Keratinocyte (primary cell): ENCODE measurements at regions not wholly inside any gene's neighbourhood (a gene's known extent, or its start where the extent isn't known, plus 50 kb on each side); places are given as distances from the start of the nearest gene placed in this dataset.
"Not testable (repeated sequence)": the region's sequence is repeated elsewhere in the genome, so short reads cannot be mapped to it uniquely, and the experiment has no call there.

Experiments
- DNase-seq: peaks from one replicate; pipeline ENCODE4 v3.0.0-alpha.2; 2011; ENCODE audit warnings: low read depth, missing footprints, low spot score
- FAIRE-seq: peaks from 2 replicates; lab custom pipeline; 2011; peaks lifted over from hg19 to GRCh38; lab: Jason Lieb, UNC
- H2AFZ ChIP-seq: 2 replicates; pipeline ENCODE4 v1.6.0; 2012; ENCODE audit warnings: low read length, control low read depth, inconsistent platforms; ENCODE audit not compliant: control insufficient read depth
- H3K27ac ChIP-seq: 2 replicates; pipeline ENCODE4 v1.5.1; 2011; ENCODE audit warnings: low read length; ENCODE audit not compliant: control insufficient read depth, insufficient read depth
- H3K27me3 ChIP-seq: 3 replicates; pipeline ENCODE4 v1.6.0; 2011; ENCODE audit warnings: low read length; ENCODE audit not compliant: control insufficient read depth, insufficient read depth; ENCODE audit errors: extremely low read depth
- H3K36me3 ChIP-seq, 2 experiments: 2 replicates in 1 of 2; 3 replicates in 1 of 2; pipeline ENCODE4 v1.5.1; 2011; ENCODE audit warnings: low read length in 2 of 2, mild to moderate bottlenecking in 1 of 2; ENCODE audit not compliant: control insufficient read depth in 2 of 2, insufficient read depth in 2 of 2; ENCODE audit errors: extremely low read depth in 1 of 2
- H3K4me1 ChIP-seq: 3 replicates; pipeline ENCODE4 v1.5.1; 2011; ENCODE audit warnings: low read length; ENCODE audit not compliant: control insufficient read depth, insufficient read depth; ENCODE audit errors: extremely low read depth
- H3K4me2 ChIP-seq: 3 replicates; pipeline ENCODE4 v1.6.0; 2011; ENCODE audit warnings: low read depth, low read length; ENCODE audit not compliant: control insufficient read depth, insufficient read depth; ENCODE audit errors: extremely low read depth
- H3K4me3 ChIP-seq, 3 experiments: fragments of 200-600 bp in 1 of 3; sonication (generic) in 1 of 3; 2 replicates in 2 of 3; 3 replicates in 1 of 3; pipeline ENCODE4 v1.5.1; 2011 to 2016; ENCODE audit warnings: low read length in 3 of 3, mild to moderate bottlenecking in 3 of 3, control low read depth in 2 of 3, inconsistent platforms in 1 of 3, low read depth in 1 of 3, mixed read lengths in 1 of 3, mixed run types in 1 of 3, moderate library complexity in 1 of 3; ENCODE audit not compliant: control insufficient read depth in 2 of 3, insufficient read depth in 2 of 3; ENCODE audit errors: extremely low read depth in 1 of 3
- H3K79me2 ChIP-seq: 2 replicates; pipeline ENCODE4 v1.6.0; 2012; ENCODE audit warnings: low read length; ENCODE audit not compliant: control insufficient read depth, insufficient read depth
- H3K9ac ChIP-seq: 3 replicates; pipeline ENCODE4 v1.6.0; 2011; ENCODE audit warnings: low read length; ENCODE audit not compliant: control insufficient read depth, insufficient read depth; ENCODE audit errors: extremely low read depth
- H3K9me1 ChIP-seq: 3 replicates; pipeline ENCODE4 v1.6.0; 2011; ENCODE audit warnings: low read length; ENCODE audit not compliant: control insufficient read depth, insufficient read depth; ENCODE audit errors: extremely low read depth
- H3K9me3 ChIP-seq: 2 replicates; pipeline ENCODE4 v1.5.1; 2012; ENCODE audit warnings: low read depth, low read length; ENCODE audit not compliant: control insufficient read depth
- H4K20me1 ChIP-seq: 3 replicates; pipeline ENCODE4 v1.6.0; 2011; ENCODE audit warnings: low read length; ENCODE audit not compliant: control insufficient read depth, insufficient read depth; ENCODE audit errors: extremely low read depth
- CTCF ChIP-seq, 3 experiments: IDR thresholded peaks in 1 of 3; conservative IDR thresholded peaks in 1 of 3; optimal IDR thresholded peaks in 1 of 3; 2 replicates in 2 of 3; 3 replicates in 1 of 3; pipeline versions ENCODE3 to v1.5.1; 2011; ENCODE audit warnings: low read length in 3 of 3, mild to moderate bottlenecking in 3 of 3, moderate library complexity in 2 of 3, control low read depth in 1 of 3, inconsistent platforms in 1 of 3; ENCODE audit not compliant: insufficient read depth in 2 of 3; ENCODE audit errors: extremely low read depth in 1 of 3
- EZH2 ChIP-seq: IDR thresholded peaks from one replicate; pipeline ENCODE4 v1.6.1; 2012; ENCODE audit warnings: inconsistent platforms, mild to moderate bottlenecking, low read length, moderate library complexity
- dilution Hi-C: fragments of 300-500 bp; cut with MboI; formaldehyde crosslinking; loops from one replicate; pipeline ENCODE4 v1.7.0; 2020; ENCODE audit warnings: low sequenced_read_pairs; ENCODE audit not compliant: extremely low pct_ligation_motif_present

- H3K79me2 ChIP-seq, H3K4me1 ChIP-seq, DNase-seq, dilution Hi-C loops, H3K27ac ChIP-seq, FAIRE-seq, H2AFZ ChIP-seq, H3K9me1 ChIP-seq, H3K27me3 ChIP-seq, H3K36me3 ChIP-seq, H3K9me3 ChIP-seq, H3K4me3 ChIP-seq, H3K4me2 ChIP-seq, H4K20me1 ChIP-seq, H3K9ac ChIP-seq: not testable (repeated sequence)
These were observed 85.8 kb upstream of the ADGRA3 start for GRCh38 chr4:22601638-22602037.

GRCh38 chr4:22607382-22607781, 85.4 kb upstream of the GBA3 start:
- H3K4me3 ChIP-seq: no peak overlapping the region
- H3K4me1 ChIP-seq: no peaks in the 10 kb centered on the region
- no peaks in the 10 kb centered on the region for H4K20me1 ChIP-seq
- dilution Hi-C loops: no loop called here
- H3K4me2 ChIP-seq: no peak overlapping the region
- no peaks in the 10 kb centered on the region for H3K36me3 ChIP-seq
- no peak overlapping the region for H3K9ac ChIP-seq
- DNase-seq (no peak), FAIRE-seq (peak; percentile 60)
- H3K27ac ChIP-seq: no peak overlapping the region
- no peaks in the 10 kb centered on the region for H3K79me2 ChIP-seq
- no peak for TF ChIP-seq EZH2
- peak; percentile 64 to 84 (median 79) for TF ChIP-seq CTCF (optimal IDR thresholded peaks at IDR 0.05 in 1 of 3, IDR thresholded peaks at IDR 0.05 in 1 of 3, conservative IDR thresholded peaks at IDR 0.05 in 1 of 3; ENCODE audit: extremely low read depth in 1 of 3, insufficient read depth in 2 of 3, low read length in 3 of 3)
- no peaks in the 10 kb centered on the region for H3K27me3 ChIP-seq
- no peaks in the 10 kb centered on the region for H3K9me1 ChIP-seq
- no peak overlapping the region for H2AFZ ChIP-seq
- no peaks in the 10 kb centered on the region for H3K9me3 ChIP-seq

- H3K36me3 ChIP-seq, H3K27me3 ChIP-seq, H4K20me1 ChIP-seq, H3K9me1 ChIP-seq, dilution Hi-C loops, H3K4me3 ChIP-seq, H3K27ac ChIP-seq, H3K4me1 ChIP-seq, H3K79me2 ChIP-seq, H3K9me3 ChIP-seq, DNase-seq, H3K4me2 ChIP-seq, H2AFZ ChIP-seq, H3K9ac ChIP-seq: not testable (repeated sequence)
- FAIRE-seq: peak; percentile 43
These were observed 82.7 kb upstream of the GBA3 start for GRCh38 chr4:22609951-22610525.
